ENCODE measurements at regions not wholly inside any gene's neighbourhood (a gene's known extent, or its start where the extent isn't known, plus 50 kb on each side); places are given as distances from the start of the nearest gene placed in this dataset.
"Not testable (repeated sequence)": the region's sequence is repeated elsewhere in the genome, so short reads cannot be mapped to it uniquely, and the experiment has no call there.

GRCh38 chr5:159784993-159785392, 131.3 kb upstream of the ADRA1B start:
- no peak for DNase-seq (ENCODE audit: low read depth)

GRCh38 chr5:159785656-159786055, 130.6 kb upstream of the ADRA1B start:
- DNase-seq (ENCODE audit: low read depth), result no peak

GRCh38 chr5:159786201-159786600, 130.1 kb upstream of the ADRA1B start:
- DNase-seq (ENCODE audit: low read depth), result no peak

- DNase-seq (ENCODE audit: low read depth), result no peak
Observed at GRCh38 chr5:159786901-159787691, 129.2 kb upstream of the ADRA1B start.

- DNase-seq (ENCODE audit: low read depth), result no peak
Observed at GRCh38 chr5:159787837-159788236, 128.4 kb upstream of the ADRA1B start.

- no peak for DNase-seq (ENCODE audit: low read depth)
Observed at GRCh38 chr5:159788835-159789331, 127.4 kb upstream of the ADRA1B start.

GRCh38 chr5:159792180-159792579, 124.1 kb upstream of the ADRA1B start:
- DNase-seq (ENCODE audit: low read depth), result no peak

- no peak for DNase-seq (ENCODE audit: low read depth)
Observed at GRCh38 chr5:159797261-159797970, 118.9 kb upstream of the ADRA1B start.

GRCh38 chr5:159799701-159800100, 116.6 kb upstream of the ADRA1B start:
- no peak for DNase-seq (ENCODE audit: low read depth)

- no peak for DNase-seq (ENCODE audit: low read depth)
Observed at GRCh38 chr5:159800131-159800840, 116.0 kb upstream of the ADRA1B start.

- no peak for DNase-seq (ENCODE audit: low read depth)
Observed at GRCh38 chr5:159801303-159801702, 115.0 kb upstream of the ADRA1B start.

- no peak for DNase-seq (ENCODE audit: low read depth)
Observed at GRCh38 chr5:159802661-159803060, 113.6 kb upstream of the ADRA1B start.

GRCh38 chr5:159804121-159804520, 112.2 kb upstream of the ADRA1B start:
- no peak for DNase-seq (ENCODE audit: low read depth)

GRCh38 chr5:159805021-159805420, 111.3 kb upstream of the ADRA1B start:
- no peak for DNase-seq (ENCODE audit: low read depth)

- not testable (repeated sequence) for DNase-seq (ENCODE audit: low read depth)
Observed at GRCh38 chr5:159807135-159807534, 109.1 kb upstream of the ADRA1B start.

- no peak for DNase-seq (ENCODE audit: low read depth)
Observed at GRCh38 chr5:159807586-159807985, 108.7 kb upstream of the ADRA1B start.

- no peak for DNase-seq (ENCODE audit: low read depth)
Observed at GRCh38 chr5:159811712-159812111, 104.6 kb upstream of the ADRA1B start.

GRCh38 chr5:159812759-159813158, 103.5 kb upstream of the ADRA1B start:
- not testable (repeated sequence) for DNase-seq (ENCODE audit: low read depth)

- DNase-seq (ENCODE audit: low read depth), result no peak
Observed at GRCh38 chr5:159814222-159814621, 102.1 kb upstream of the ADRA1B start.

- no peak for DNase-seq (ENCODE audit: low read depth)
Observed at GRCh38 chr5:159814805-159815585, 101.3 kb upstream of the ADRA1B start.

- DNase-seq (ENCODE audit: low read depth), result no peak
Observed at GRCh38 chr5:159817262-159818029, 98.8 kb upstream of the ADRA1B start.
